HUDEP-2 (cell line): ENCODE measurements at regions not wholly inside any gene's neighbourhood (a gene's known extent, or its start where the extent isn't known, plus 50 kb on each side); places are given as distances from the start of the nearest gene placed in this dataset.

Source experiments
- DNase-seq, 76 experiments: peaks; one replicate each; lab custom pipeline; 2025; ENCODE audit not compliant: unreplicated experiment in 76 of 76; lab: John Stamatoyannopoulos, UW

GRCh38 chr5:159827861-159828260 lies 88.4 kb upstream of the ADRA1B start:
- no peak for DNase-seq

GRCh38 chr5:159832073-159832472 lies 84.2 kb upstream of the ADRA1B start:
- no peak for DNase-seq

- DNase-seq = no peak
Measured at GRCh38 chr5:159833088-159833487, 83.2 kb upstream of the ADRA1B start.

- no peak for DNase-seq
Measured at GRCh38 chr5:159833846-159834245, 82.4 kb upstream of the ADRA1B start.

GRCh38 chr5:159835548-159835947 lies 80.7 kb upstream of the ADRA1B start:
- DNase-seq = no peak

GRCh38 chr5:159836691-159837090 lies 79.6 kb upstream of the ADRA1B start:
- DNase-seq = no peak

- DNase-seq = no peak
Measured at GRCh38 chr5:159837860-159838259, 78.4 kb upstream of the ADRA1B start.

GRCh38 chr5:159838551-159839222 lies 77.6 kb upstream of the ADRA1B start:
- DNase-seq = no peak

- DNase-seq = no peak
Measured at GRCh38 chr5:159844267-159845121, 71.8 kb upstream of the ADRA1B start.

- no peak for DNase-seq
Measured at GRCh38 chr5:159849437-159850083, 66.7 kb upstream of the ADRA1B start.

GRCh38 chr5:159850160-159850559 lies 66.1 kb upstream of the ADRA1B start:
- DNase-seq = no peak

- no peak for DNase-seq
Measured at GRCh38 chr5:159851053-159851452, 65.2 kb upstream of the ADRA1B start.

GRCh38 chr5:159854916-159855315 lies 61.4 kb upstream of the ADRA1B start:
- no peak for DNase-seq

GRCh38 chr5:159855476-159856191 lies 60.6 kb upstream of the ADRA1B start:
- no peak for DNase-seq

GRCh38 chr5:159858871-159859270 lies 57.4 kb upstream of the ADRA1B start:
- DNase-seq = no peak

- DNase-seq = no peak
Measured at GRCh38 chr5:159861086-159861485, 55.2 kb upstream of the ADRA1B start.

- DNase-seq = no peak
Measured at GRCh38 chr5:159864885-159865691, 51.2 kb upstream of the ADRA1B start.

- DNase-seq = no peak
Measured at GRCh38 chr5:159866093-159866492, 50.2 kb upstream of the ADRA1B start.
